B cell (primary cell): ENCODE measurements at regions not wholly inside any gene's neighbourhood (a gene's known extent, or its start where the extent isn't known, plus 50 kb on each side); places are given as distances from the start of the nearest gene placed in this dataset.

ENCODE experiments used
- ATAC-seq: fragments of 200-7000 bp; cut with Tn5 transposase; one replicate; pipeline ENCODE4 v1.10.0; 2021; ENCODE audit warnings: low read depth, mild to moderate bottlenecking, moderate number of reproducible peaks, moderate library complexity
- CTCF ChIA-PET: fragments of 350-600 bp; sonication (Branson Sonifier 250); formaldehyde crosslinking; loops from one replicate; lab custom pipeline; 2021; ENCODE audit warnings: antibody characterized with exemption, inconsistent platforms; lab: Charles Lee
- POLR2A ChIA-PET: fragments of 350-600 bp; sonication (Branson Sonifier 250); formaldehyde crosslinking; loops from one replicate; lab custom pipeline; 2021; ENCODE audit warnings: antibody characterized with exemption; lab: Charles Lee
- DNase-seq: peaks from one replicate; pipeline ENCODE4 v3.0.0; 2013
- H2AFZ ChIP-seq: 2 replicates; pipeline ENCODE4 v1.6.1; 2012; ENCODE audit warnings: mild to moderate bottlenecking, low read depth, low read length; ENCODE audit not compliant: insufficient read depth, poor library complexity, severe bottlenecking
- H3K27ac ChIP-seq, 2 donors: 1 replicate in 1 of 2; 2 replicates in 1 of 2; pipeline ENCODE4 v1.5.1; 2012 to 2013; ENCODE audit warnings: low read length in 2 of 2, mild to moderate bottlenecking in 2 of 2, moderate library complexity in 1 of 2
- H3K27me3 ChIP-seq, 4 experiments: fragments of 200-600 bp in 1 of 4; sonication (generic) in 1 of 4; replicated peaks in 1 of 4; 1 replicate in 2 of 4; 2 replicates in 2 of 4; pipeline versions ENCODE4 v1.6.1 to v1.7.0; 2013 to 2016; ENCODE audit warnings: low read length in 3 of 4, mild to moderate bottlenecking in 2 of 4, mixed read lengths in 1 of 4, moderate library complexity in 1 of 4; ENCODE audit not compliant: insufficient read depth in 4 of 4, control insufficient read depth in 3 of 4; ENCODE audit errors: control extremely low read depth in 1 of 4
- H3K36me3 ChIP-seq, 2 experiments: replicated peaks in 1 of 2; 1 replicate in 1 of 2; 2 replicates in 1 of 2; pipeline versions ENCODE4 v1.6.1 to v1.7.1; 2013; ENCODE audit warnings: low read length in 1 of 2; ENCODE audit not compliant: insufficient read depth in 2 of 2, control insufficient read depth in 1 of 2; ENCODE audit errors: control extremely low read depth in 1 of 2, extremely low read depth in 1 of 2
- H3K4me1 ChIP-seq, 2 donors: fragments of 200-600 bp in 1 of 2; sonication (generic) in 1 of 2; 1 replicate in 1 of 2; 2 replicates in 1 of 2; pipeline versions ENCODE4 v1.5.1 to v1.6.1; 2013 to 2017; ENCODE audit warnings: low read length in 2 of 2; ENCODE audit not compliant: control insufficient read depth in 2 of 2, insufficient read depth in 2 of 2
- H3K4me2 ChIP-seq: replicated peaks from 2 replicates; pipeline ENCODE3; 2012; ENCODE audit warnings: mild to moderate bottlenecking, low read depth, low read length; ENCODE audit not compliant: poor library complexity, severe bottlenecking
- H3K4me3 ChIP-seq, 5 experiments: fragments of 200-600 bp in 1 of 5; sonication (generic) in 1 of 5; 1 replicate in 3 of 5; 2 replicates in 2 of 5; pipeline versions ENCODE4 v1.5.1 to v1.7.0; 2011 to 2016; ENCODE audit warnings: low read length in 4 of 5, mild to moderate bottlenecking in 4 of 5, low read depth in 2 of 5, control low read depth in 1 of 5, moderate library complexity in 1 of 5; ENCODE audit not compliant: insufficient read depth in 1 of 5; ENCODE audit errors: control extremely low read depth in 1 of 5, extremely low read depth in 1 of 5
- H3K79me2 ChIP-seq: fragments of 200-600 bp; sonication (generic); one replicate; pipeline ENCODE4 v1.6.0; 2016; ENCODE audit warnings: low read length; ENCODE audit not compliant: control insufficient read depth, insufficient read depth
- H3K9ac ChIP-seq: fragments of 200-600 bp; sonication (generic); 2 replicates; pipeline ENCODE4 v1.6.1; 2017; ENCODE audit warnings: mild to moderate bottlenecking, low read length, moderate library complexity
- H3K9me3 ChIP-seq, 3 donors: one replicate each; pipeline versions ENCODE4 v1.6.1 to v1.7.1; 2013; ENCODE audit warnings: low read length in 2 of 3; ENCODE audit not compliant: control insufficient read depth in 2 of 3, insufficient read depth in 1 of 3; ENCODE audit errors: control extremely low read depth in 1 of 3
- H4K20me1 ChIP-seq: 2 replicates; pipeline ENCODE4 v1.6.0; 2012; ENCODE audit warnings: mild to moderate bottlenecking, low read length; ENCODE audit not compliant: insufficient read depth, control insufficient read depth, poor library complexity, severe bottlenecking
- H3K27ac Mint-ChIP-seq: one replicate; pipeline ENCODE4 v1.8.0; 2021; ENCODE audit warnings: mixed read lengths
- H3K27me3 Mint-ChIP-seq: one replicate; pipeline ENCODE4 v1.8.0; 2021; ENCODE audit warnings: mixed read lengths
- H3K4me1 Mint-ChIP-seq: one replicate; pipeline ENCODE4 v1.8.0; 2021; ENCODE audit warnings: mixed read lengths
- H3K4me3 Mint-ChIP-seq: one replicate; pipeline ENCODE4 v1.8.0; 2021; ENCODE audit warnings: mixed read lengths
- H3K9me3 Mint-ChIP-seq: one replicate; pipeline ENCODE4 v1.8.0; 2022; ENCODE audit warnings: mixed read lengths; ENCODE audit not compliant: insufficient read depth
- CTCF ChIP-seq: fragments of 200-600 bp; IDR thresholded peaks from one replicate; pipeline ENCODE4 v1.8.0; 2022; ENCODE audit warnings: antibody characterized with exemption, mild to moderate bottlenecking
- EZH2 ChIP-seq: IDR thresholded peaks from 2 replicates; pipeline ENCODE4 v1.6.1; 2012; ENCODE audit warnings: borderline replicate concordance, low read depth, mild to moderate bottlenecking, moderate library complexity, low read length; ENCODE audit not compliant: insufficient read depth, poor library complexity, severe bottlenecking
- WGBS: methylation state at CpG from one replicate; pipeline ENCODE4 v1.1.5; 2013; ENCODE audit warnings: missing lambda C conversion rate; ENCODE audit not compliant: insufficient coverage; 5-methylcytosine and 5-hydroxymethylcytosine counted together
- intact Hi-C: fragments of 100-400 bp; cut with micrococcal nuclease; formaldehyde crosslinking; loops from one replicate; pipeline ENCODE4 v1.10.0; 2022

- TF ChIP-seq CTCF, result no peak
- no peak for TF ChIP-seq EZH2
Measured at GRCh38 chr5:145558288-145558687, 276.9 kb downstream of the PRELID2 start.

GRCh38 chr5:145557345-145557744 is 277.8 kb downstream of the PRELID2 start:
- Histone ChIP-seq H4K20me1 (no peaks in the 10 kb centered on the region), H3K27me3 (no peaks in the 10 kb centered on the region), H3K27ac (no peak overlapping the region), H3K79me2 (no peaks in the 10 kb centered on the region), H3K36me3 (no peaks in the 10 kb centered on the region), H3K4me3 (no peak overlapping the region), H3K4me2 (no peak overlapping the region), H3K9me3 (no peaks in the 10 kb centered on the region), H2AFZ (no peak overlapping the region), H3K9ac (no peak overlapping the region), H3K4me1 (no peaks in the 10 kb centered on the region)
- DNase-seq, result no peak
- H3K4me3 Mint-ChIP-seq, result no peak overlapping the region
- no peaks in the 10 kb centered on the region for H3K9me3 Mint-ChIP-seq
- ChIA-PET POLR2A (no interaction called here), CTCF (no interaction called here)
- H3K27me3 Mint-ChIP-seq, result no peaks in the 10 kb centered on the region
- H3K27ac Mint-ChIP-seq, result no peak overlapping the region
- intact Hi-C loops, result no loop called here
- TF ChIP-seq CTCF (no peak), EZH2 (no peak)
- WGBS, result no CpG with 5 or more reads among the region's 1 CpG
- H3K4me1 Mint-ChIP-seq, result no peaks in the 10 kb centered on the region
- no peak for ATAC-seq

More at GRCh38 chr5:145558288-145558687, 276.9 kb downstream of the PRELID2 start:
- no peaks in the 10 kb centered on the region for H3K36me3 ChIP-seq
- intact Hi-C loops, result no loop called here
- no peaks in the 10 kb centered on the region for H3K79me2 ChIP-seq
- Mint-ChIP-seq H3K4me3 (no peak overlapping the region), H3K4me1 (no peaks in the 10 kb centered on the region), H3K9me3 (no peaks in the 10 kb centered on the region), H3K27me3 (no peaks in the 10 kb centered on the region), H3K27ac (no peak overlapping the region)
- no peak for ATAC-seq
- H3K4me1 ChIP-seq, result no peaks in the 10 kb centered on the region
- H3K9ac ChIP-seq, result no peak overlapping the region
- H4K20me1 ChIP-seq, result no peaks in the 10 kb centered on the region
- no peaks in the 10 kb centered on the region for H3K27me3 ChIP-seq
- CTCF ChIA-PET, result no interaction called here
- H3K9me3 ChIP-seq, result no peaks in the 10 kb centered on the region
- no peak for DNase-seq
- H3K27ac ChIP-seq, result no peak overlapping the region
- no peak overlapping the region for H3K4me2 ChIP-seq
- no peak overlapping the region for H2AFZ ChIP-seq
- H3K4me3 ChIP-seq, result no peak overlapping the region
- POLR2A ChIA-PET, result no interaction called here
- whole genome bisulfite sequencing, result no CpG with 5 or more reads among the region's 1 CpG
